ENCODE measurements at regions not wholly inside any gene's neighbourhood (a gene's known extent, or its start where the extent isn't known, plus 50 kb on each side); places are given as distances from the start of the nearest gene placed in this dataset.

DNA sequence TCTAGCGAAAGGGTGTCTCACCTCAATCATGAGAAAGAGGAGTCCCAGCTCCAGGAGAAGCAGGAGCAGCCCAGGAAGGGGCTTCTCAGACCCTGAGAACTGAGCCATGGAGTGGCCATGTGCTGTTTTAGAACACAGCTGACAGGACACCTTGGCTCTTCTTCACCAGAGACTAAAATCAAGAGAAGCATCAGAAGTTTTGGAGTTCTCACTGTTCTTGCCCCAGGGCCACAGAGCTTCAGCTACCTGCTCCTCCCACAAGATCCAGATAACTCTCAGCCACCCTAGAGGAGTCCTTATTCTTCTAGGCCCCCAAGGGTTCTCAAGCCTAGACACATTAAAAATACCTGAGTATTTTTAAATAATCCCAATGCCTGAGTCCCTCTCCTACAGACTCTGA lies 99.6 kb upstream of the ATP8B1 start:
- DNase-seq (ENCODE audit: low read depth, low spot score): no peak
- H3K27me3 ChIP-seq (ENCODE audit: insufficient read depth, low read length): no peaks in the 10 kb centered on the region
- no peaks in the 10 kb centered on the region for H4K20me1 ChIP-seq (ENCODE audit: insufficient read depth)
- ChIA-PET RAD21 (ENCODE audit: low non-redundant PET in 1 of 2, low total read pairs in 2 of 2, uncharacterized antibody in 2 of 2, unreplicated experiment in 2 of 2) (no interaction called here), CTCF (interaction anchor here (1.4 to 3.2 kb wide), 2 partner anchors 9 to 21 kb away, joined by 4 to 14 read pairs; no protein-coding TSS in a partner anchor), POLR2A (no interaction called here)
- no peaks in the 10 kb centered on the region for H3K9me3 ChIP-seq (ENCODE audit: control insufficient read depth in 1 of 2, insufficient read depth in 1 of 2, low read depth in 1 of 2, low read length in 2 of 2)
- no peaks in the 10 kb centered on the region for H3K36me3 ChIP-seq (ENCODE audit: control insufficient read depth in 1 of 2, insufficient read depth in 2 of 2, low read length in 2 of 2)
- BruUV-seq (replicated peaks): no TSS peak
- no peak overlapping the region for H2AFZ ChIP-seq (ENCODE audit: low read depth, low read length, poor library complexity, severe bottlenecking)
- ATAC-seq: no peak
- no peak overlapping the region for H3K4me2 ChIP-seq (ENCODE audit: low read length)
- H3K9ac ChIP-seq (ENCODE audit: low read length): no peak overlapping the region
- no peaks in the 10 kb centered on the region for H3K9me2 ChIP-seq (ENCODE audit: insufficient read depth)
- no peak overlapping the region for H3K27ac ChIP-seq (ENCODE audit: low read depth, low read length)
- intact Hi-C loops (cut with micrococcal nuclease): no loop called here
- H3K4me1 ChIP-seq (ENCODE audit: control insufficient read depth in 1 of 2, insufficient read depth in 2 of 2, low read length in 2 of 2): no peaks in the 10 kb centered on the region
- TF ChIP-seq EZH2 (IDR thresholded peaks at IDR 0.05): no peak
- TF ChIP-seq ZFX (IDR thresholded peaks at IDR 0.05): no peak
- TF ChIP-seq CEBPB (IDR thresholded peaks at IDR 0.05; ENCODE audit: low read depth): no peak
- no peak for TF ChIP-seq POLR2AphosphoS5 (IDR thresholded peaks at IDR 0.05; ENCODE audit: low read depth, low read length)
- TF ChIP-seq ELF1 (IDR thresholded peaks at IDR 0.05; ENCODE audit: borderline replicate concordance, low read depth): no peak
- no peak for TF ChIP-seq ZNF274 (IDR thresholded peaks at IDR 0.05; ENCODE audit: low read depth, low read length)
- TF ChIP-seq FOSL1 (IDR thresholded peaks at IDR 0.05; ENCODE audit: low read depth): no peak
- TF ChIP-seq YY1 (IDR thresholded peaks at IDR 0.05; ENCODE audit: extremely low read depth, insufficient replicate concordance, low read depth, low read length): no peak
- TF ChIP-seq SP1 (IDR thresholded peaks at IDR 0.05; ENCODE audit: low read depth): no peak
- no peak for TF ChIP-seq TCF7L2 (IDR thresholded peaks at IDR 0.05; ENCODE audit: borderline replicate concordance, extremely low read depth, insufficient read depth, insufficient read length)
- TF ChIP-seq, protein P1, sequence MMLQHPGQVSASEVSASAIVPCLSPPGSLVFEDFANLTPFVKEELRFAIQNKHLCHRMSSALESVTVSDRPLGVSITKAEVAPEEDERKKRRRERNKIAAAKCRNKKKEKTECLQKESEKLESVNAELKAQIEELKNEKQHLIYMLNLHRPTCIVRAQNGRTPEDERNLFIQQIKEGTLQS (IDR thresholded peaks at IDR 0.05): no peak
- TF ChIP-seq JUND (IDR thresholded peaks at IDR 0.05): no peak
- TF ChIP-seq POLR2A (IDR thresholded peaks at IDR 0.05; ENCODE audit: borderline replicate concordance, extremely low read depth, insufficient read depth, insufficient read length): no peak
- no peak for TF ChIP-seq CBX3 (IDR thresholded peaks at IDR 0.05; ENCODE audit: low read depth)
- TF ChIP-seq, protein P2, sequence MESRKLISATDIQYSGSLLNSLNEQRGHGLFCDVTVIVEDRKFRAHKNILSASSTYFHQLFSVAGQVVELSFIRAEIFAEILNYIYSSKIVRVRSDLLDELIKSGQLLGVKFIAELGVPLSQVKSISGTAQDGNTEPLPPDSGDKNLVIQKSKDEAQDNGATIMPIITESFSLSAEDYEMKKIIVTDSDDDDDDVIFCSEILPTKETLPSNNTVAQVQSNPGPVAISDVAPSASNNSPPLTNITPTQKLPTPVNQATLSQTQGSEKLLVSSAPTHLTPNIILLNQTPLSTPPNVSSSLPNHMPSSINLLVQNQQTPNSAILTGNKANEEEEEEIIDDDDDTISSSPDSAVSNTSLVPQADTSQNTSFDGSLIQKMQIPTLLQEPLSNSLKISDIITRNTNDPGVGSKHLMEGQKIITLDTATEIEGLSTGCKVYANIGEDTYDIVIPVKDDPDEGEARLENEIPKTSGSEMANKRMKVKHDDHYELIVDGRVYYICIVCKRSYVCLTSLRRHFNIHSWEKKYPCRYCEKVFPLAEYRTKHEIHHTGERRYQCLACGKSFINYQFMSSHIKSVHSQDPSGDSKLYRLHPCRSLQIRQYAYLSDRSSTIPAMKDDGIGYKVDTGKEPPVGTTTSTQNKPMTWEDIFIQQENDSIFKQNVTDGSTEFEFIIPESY (IDR thresholded peaks at IDR 0.05; ENCODE audit: extremely low read depth, insufficient replicate concordance, low read length): no peak
- no peaks in the 10 kb centered on the region for H3K79me2 ChIP-seq (ENCODE audit: insufficient read depth, low read length)
- no peak overlapping the region for H3K4me3 ChIP-seq (replicated peaks in 1 of 2; ENCODE audit: low read depth in 1 of 2, low read length in 2 of 2)
